ENCODE measurements at regions not wholly inside any gene's neighbourhood (a gene's known extent, or its start where the extent isn't known, plus 50 kb on each side); places are given as distances from the start of the nearest gene placed in this dataset.

DNA sequence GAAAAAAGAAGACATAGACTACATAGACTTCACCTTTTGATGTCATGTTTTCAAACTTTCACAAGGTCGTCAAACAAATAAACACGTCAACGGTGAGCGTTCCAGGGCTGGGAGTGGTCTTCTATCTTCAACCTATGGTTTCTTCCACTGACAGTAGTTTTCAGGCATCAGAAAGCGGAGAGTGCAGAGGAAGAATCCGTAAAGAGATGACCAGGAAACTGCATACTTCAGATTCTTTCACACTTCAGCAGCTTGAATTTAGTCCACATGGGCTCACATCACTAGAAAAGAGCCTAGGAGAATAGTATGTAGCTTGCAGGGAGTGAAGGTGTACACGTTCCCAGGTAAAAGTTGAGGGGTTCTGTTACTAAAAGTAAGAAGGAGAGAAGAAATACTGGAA lies 58.5 kb downstream of the NPY1R start:
- no peak overlapping the region for H3K27ac ChIP-seq

DNA sequence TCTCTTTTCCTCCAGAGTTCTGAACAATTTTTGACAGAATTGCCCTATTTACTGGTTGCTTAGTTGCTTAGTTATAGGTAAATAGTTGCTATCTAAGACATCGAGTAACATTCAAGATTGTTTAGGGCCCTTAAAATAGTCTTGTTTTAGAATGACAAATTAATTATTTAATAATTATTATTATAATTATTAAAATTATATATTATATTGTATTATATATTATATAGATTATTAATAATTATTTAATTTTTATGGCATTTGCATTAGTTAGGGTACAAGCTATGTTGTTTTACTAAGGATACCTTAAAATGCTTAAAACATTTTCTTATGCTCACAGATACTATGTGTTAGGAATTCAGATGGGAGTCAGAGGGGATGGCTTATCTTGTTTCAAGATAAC lies 59.2 kb downstream of the NPY1R start:
- H3K27ac ChIP-seq, result no peak overlapping the region
- TF ChIP-seq ZFX (IDR thresholded peaks at IDR 0.05; ENCODE audit: borderline replicate concordance), result no peak
- TF ChIP-seq, protein P1, sequence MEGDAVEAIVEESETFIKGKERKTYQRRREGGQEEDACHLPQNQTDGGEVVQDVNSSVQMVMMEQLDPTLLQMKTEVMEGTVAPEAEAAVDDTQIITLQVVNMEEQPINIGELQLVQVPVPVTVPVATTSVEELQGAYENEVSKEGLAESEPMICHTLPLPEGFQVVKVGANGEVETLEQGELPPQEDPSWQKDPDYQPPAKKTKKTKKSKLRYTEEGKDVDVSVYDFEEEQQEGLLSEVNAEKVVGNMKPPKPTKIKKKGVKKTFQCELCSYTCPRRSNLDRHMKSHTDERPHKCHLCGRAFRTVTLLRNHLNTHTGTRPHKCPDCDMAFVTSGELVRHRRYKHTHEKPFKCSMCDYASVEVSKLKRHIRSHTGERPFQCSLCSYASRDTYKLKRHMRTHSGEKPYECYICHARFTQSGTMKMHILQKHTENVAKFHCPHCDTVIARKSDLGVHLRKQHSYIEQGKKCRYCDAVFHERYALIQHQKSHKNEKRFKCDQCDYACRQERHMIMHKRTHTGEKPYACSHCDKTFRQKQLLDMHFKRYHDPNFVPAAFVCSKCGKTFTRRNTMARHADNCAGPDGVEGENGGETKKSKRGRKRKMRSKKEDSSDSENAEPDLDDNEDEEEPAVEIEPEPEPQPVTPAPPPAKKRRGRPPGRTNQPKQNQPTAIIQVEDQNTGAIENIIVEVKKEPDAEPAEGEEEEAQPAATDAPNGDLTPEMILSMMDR (IDR thresholded peaks at IDR 0.05), result no peak

More for the DNA sequence above, 58.5 kb downstream of the NPY1R start:
- TF ChIP-seq, protein P1 (IDR thresholded peaks at IDR 0.05), result no peak
- no peak for TF ChIP-seq ZFX (IDR thresholded peaks at IDR 0.05; ENCODE audit: borderline replicate concordance)

DNA sequence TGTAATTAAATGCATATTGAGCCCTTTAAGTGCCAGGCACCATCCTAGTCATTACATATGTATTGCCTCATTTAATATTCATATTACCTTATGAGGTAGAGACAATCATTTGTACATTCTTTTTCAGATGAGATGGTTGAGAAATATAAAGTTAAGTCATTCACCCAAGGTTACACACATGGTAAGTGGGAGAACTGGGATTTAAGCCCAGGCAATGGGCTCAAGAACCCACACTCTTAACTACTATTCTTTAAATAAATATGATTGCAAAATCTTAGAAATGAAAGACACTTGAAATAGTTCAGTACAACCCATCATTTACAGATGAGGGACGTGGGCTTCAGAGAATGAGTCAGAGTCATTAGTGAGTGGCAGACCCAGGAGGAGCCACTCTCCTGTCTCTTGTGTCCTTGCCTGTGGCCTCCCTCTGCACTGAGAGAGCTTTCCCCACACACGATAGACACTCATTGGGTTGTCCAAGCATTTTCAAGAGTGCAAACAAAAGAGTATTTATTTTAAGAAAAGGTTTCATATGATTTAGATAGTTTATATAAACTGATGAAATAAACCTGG lies 60.8 kb downstream of the NPY1R start:
- TF ChIP-seq, protein P1 (IDR thresholded peaks at IDR 0.05), result no peak
- no peak for TF ChIP-seq ZFX (IDR thresholded peaks at IDR 0.05; ENCODE audit: borderline replicate concordance)
- no peak overlapping the region for H3K27ac ChIP-seq

DNA sequence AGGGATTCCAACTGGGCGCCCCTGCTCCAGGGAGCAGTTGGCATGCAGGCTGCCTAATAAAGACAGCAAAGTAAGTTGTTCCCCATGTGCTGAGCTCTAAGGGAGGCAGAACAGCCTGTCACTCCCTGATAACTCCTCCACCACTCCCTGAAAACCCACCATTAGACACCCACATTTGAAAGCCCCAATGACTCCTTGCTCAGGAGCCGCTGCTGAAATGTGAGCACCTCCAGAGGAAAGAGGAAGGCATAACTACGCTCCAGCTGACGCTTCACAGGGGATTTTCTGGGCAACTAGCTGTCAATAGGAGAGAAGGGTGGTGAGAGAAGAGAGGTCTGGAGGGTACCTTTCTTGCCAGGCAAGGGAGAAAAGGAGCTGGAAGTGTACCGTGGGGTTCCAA lies 62.5 kb downstream of the NPY1R start:
- H3K27ac ChIP-seq, result no peak overlapping the region
- TF ChIP-seq, protein P1 (IDR thresholded peaks at IDR 0.05), result no peak
- TF ChIP-seq ZFX (IDR thresholded peaks at IDR 0.05; ENCODE audit: borderline replicate concordance), result no peak

DNA sequence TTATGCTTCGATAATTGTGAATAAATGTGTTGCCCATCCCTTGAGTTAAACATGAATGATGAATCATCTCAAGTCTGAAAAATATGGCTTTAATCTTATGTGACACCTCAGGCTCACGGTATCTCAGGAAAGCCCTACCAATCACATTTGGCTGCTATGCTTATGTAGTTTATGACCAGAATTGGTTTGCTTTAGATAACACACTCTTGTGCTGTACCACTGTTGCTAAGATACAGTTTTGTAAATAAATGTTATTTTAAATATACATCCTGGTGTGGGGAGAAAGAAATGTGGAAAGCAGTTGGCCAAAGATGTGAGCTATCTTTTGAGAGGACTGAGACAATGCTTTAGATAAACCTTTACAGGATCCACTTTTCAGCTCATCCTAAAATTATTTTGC lies 63.2 kb downstream of the NPY1R start:
- TF ChIP-seq ZFX (IDR thresholded peaks at IDR 0.05; ENCODE audit: borderline replicate concordance), result no peak
- TF ChIP-seq, protein P1 (IDR thresholded peaks at IDR 0.05), result no peak
- no peak overlapping the region for H3K27ac ChIP-seq

DNA sequence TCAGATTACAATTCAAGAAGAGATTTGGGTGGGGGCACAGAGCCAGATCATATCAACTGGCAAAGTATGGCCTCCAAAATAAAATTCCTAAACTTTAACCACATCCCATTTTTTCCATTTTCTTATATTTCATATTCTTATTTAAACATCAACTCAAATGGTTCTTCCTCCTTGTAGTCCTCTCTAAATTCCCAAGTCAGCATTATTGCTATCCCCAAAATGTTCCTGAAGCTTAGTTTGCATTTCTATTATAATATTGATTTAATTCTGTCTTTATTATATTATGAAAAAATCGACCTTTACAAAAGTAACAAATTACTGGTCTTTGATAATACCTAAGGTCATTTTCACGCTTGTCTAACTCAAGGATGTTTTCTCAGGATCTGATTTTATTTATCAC lies 67.5 kb downstream of the NPY1R start:
- no peak for TF ChIP-seq ZFX (IDR thresholded peaks at IDR 0.05; ENCODE audit: borderline replicate concordance)
- TF ChIP-seq, protein P1 (IDR thresholded peaks at IDR 0.05), result no peak
- no peak overlapping the region for H3K27ac ChIP-seq

DNA sequence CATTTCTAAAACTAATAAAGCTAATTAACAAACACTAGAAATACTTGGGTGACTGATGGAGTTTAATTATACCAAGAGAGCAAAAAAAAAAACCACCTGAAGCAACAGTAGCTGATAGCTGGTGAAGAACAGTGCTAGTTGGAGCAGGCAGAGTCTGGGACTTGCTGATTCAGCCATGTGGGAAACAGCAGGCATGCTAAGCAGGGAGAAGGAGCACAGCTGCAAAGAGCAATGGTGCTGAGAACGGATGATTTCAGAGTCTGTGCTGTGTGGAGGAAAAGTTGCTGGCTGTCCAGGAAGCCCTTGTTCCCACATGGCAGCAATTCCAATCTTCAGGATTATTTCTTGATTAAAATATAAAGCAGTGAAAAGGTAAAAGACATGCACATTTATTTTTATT lies 68.8 kb downstream of the NPY1R start:
- no peak overlapping the region for H3K27ac ChIP-seq
- no peak for TF ChIP-seq ZFX (IDR thresholded peaks at IDR 0.05; ENCODE audit: borderline replicate concordance)
- TF ChIP-seq, protein P1 (IDR thresholded peaks at IDR 0.05), result no peak

Data from 22Rv1 (cell line).